ENCODE measurements at regions not wholly inside any gene's neighbourhood (a gene's known extent, or its start where the extent isn't known, plus 50 kb on each side); places are given as distances from the start of the nearest gene placed in this dataset.

- no peak for TF ChIP-seq POLR2A (IDR thresholded peaks at IDR 0.05)
- TF ChIP-seq CTCF (IDR thresholded peaks at IDR 0.05): no peak
Observed at GRCh38 chr1:184832517-184832916, 77.9 kb upstream of the EDEM3 start.
